Daoy (cell line): ENCODE measurements at regions not wholly inside any gene's neighbourhood (a gene's known extent, or its start where the extent isn't known, plus 50 kb on each side); places are given as distances from the start of the nearest gene placed in this dataset.

ENCODE experiments used
- DNase-seq: peaks from one replicate; pipeline ENCODE4 v3.0.0-alpha.2; 2015; ENCODE audit warnings: low read depth

- no peak for DNase-seq
Observed at GRCh38 chr10:128421371-128422160, 295.3 kb upstream of the MKI67 start.

GRCh38 chr10:128422190-128422589 is 296.0 kb upstream of the MKI67 start:
- no peak for DNase-seq

DNA sequence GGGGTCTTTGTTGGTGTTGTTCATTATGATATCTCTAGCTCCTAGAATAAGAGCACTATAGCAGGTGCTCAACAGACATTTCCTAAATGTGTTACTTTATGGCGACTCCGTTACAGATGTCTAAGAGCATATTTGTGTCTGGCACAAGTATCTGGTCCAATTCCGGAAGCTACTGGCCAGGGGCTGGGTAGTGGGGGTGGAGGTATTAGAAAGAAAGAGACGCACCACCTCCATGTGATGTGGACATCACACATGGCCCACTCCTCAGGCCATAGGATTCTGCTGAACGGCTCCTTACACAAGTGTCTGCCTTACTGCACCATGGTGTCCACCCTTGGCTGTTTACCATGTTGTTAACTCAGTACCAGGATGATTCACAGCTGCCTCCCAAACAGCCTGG is 296.8 kb upstream of the MKI67 start:
- no peak for DNase-seq

GRCh38 chr10:128429321-128429720 is 303.1 kb upstream of the MKI67 start:
- no peak for DNase-seq

DNA sequence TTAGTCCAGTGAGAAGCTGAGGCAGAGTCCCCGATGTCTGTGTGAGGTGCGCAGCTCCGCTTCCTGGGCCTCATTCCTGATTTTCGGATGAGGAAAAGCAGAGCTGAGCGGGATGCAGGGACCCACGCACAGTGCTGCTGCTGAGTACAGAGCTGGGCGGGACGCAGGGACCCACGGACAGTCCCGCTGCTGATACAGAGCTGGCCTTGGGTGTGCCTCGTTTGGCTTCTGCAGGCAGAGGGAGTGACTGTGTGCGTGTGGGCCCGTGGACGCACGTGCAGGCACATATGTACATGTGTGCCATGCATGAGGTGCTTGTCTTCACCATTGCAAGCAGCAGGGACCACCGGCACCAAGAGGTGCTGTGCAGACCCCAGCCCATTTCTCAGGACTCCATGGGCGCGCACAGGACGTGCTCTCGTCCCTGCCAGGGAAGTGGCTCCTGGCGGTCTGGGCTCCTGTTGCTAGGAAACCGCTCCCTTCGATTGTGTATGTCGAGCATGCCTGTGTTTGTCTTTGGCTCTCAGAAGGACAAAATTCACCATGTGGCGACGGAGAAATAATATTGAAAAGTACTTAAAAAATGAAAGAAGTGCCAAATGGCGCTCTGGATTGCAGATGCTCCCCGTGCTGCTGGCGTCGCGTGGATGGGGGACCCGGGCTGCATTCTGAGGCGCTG is 303.8 kb upstream of the MKI67 start:
- DNase-seq: no peak

- no peak for DNase-seq
Observed at GRCh38 chr10:128431083-128431482, 304.9 kb upstream of the MKI67 start.

- no peak for DNase-seq
Observed at GRCh38 chr10:128431506-128431905, 305.3 kb upstream of the MKI67 start.

DNA sequence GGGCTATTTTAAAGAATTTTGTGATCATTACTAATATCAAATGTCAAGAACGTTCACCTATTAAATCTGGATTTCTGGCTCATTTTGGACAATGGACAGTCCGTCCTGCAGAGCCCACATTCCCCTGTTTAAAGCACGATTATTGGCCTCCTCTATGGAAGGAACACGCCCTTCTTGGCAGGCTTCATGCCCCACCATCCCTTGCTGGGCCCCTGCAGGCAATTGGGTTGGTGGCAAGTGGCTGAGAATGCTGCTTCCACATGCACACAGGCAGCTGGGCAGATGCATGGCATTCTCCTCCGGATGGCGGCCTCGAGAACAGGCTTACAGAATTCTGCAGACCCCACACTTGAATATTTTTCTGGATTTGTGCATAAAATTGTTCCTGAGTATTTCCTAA is 305.8 kb upstream of the MKI67 start:
- DNase-seq: no peak

GRCh38 chr10:128432423-128432822 is 306.2 kb upstream of the MKI67 start:
- no peak for DNase-seq

GRCh38 chr10:128435811-128436210 is 309.6 kb upstream of the MKI67 start:
- no peak for DNase-seq

DNA sequence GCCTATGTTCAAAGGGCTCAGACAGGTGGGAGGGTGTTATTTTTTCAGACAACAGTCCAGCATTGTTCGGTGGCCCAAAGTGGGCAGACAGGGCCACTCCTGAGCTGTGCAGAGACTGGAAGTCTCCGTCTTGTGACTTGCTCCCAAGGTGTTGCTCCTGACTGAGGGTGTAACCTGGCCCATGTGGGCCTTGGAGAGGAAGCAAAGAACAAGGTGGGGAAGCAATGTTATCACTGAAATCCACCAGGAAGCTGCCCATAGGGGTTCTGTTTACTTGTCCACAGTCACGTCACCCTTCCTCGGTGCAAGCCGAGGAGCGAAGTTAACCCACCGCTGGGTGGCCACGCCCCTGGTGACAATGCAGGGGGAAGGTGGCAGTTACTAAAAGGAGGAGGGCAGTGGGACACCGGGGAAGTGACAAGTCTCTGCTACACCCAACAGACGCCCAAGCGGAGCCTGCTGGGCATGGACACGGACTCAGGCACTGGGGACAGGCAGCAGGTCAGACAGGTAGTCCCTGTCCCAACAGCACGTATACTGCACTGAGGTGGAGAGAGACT is 311.6 kb upstream of the MKI67 start:
- no peak for DNase-seq

- no peak for DNase-seq
Observed at GRCh38 chr10:128438417-128439063, 312.3 kb upstream of the MKI67 start.

GRCh38 chr10:128440513-128441160 is 314.4 kb upstream of the MKI67 start:
- no peak for DNase-seq

DNA sequence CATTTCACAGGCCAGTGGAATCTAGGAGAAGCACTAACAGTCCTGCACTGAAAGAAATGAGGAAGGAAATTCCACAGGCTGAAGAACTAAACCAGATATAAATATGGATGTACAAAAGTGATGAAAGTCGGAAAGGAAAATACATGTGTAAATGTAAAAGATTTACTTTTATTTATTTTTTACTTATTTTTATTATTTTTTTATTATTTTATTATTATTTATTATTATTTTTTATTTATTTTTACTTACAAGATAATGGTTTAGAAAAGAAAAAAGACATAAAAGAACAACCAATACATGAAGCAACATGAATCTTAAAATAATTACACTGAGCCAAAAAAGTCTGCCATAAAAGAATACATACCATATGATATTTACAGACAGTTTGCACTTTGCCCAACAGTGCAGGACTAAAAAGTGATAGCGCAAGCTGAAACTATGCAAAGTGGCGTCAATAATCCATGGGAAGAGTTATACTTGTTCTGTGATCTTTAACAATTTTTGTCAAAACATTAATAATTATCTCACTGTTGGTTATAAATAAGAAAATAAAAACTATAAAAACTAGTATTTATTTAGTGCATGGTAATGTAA is 317.8 kb upstream of the MKI67 start:
- DNase-seq: no peak

- DNase-seq: no peak
Observed at GRCh38 chr10:128448796-128449195, 322.6 kb upstream of the MKI67 start.

DNA sequence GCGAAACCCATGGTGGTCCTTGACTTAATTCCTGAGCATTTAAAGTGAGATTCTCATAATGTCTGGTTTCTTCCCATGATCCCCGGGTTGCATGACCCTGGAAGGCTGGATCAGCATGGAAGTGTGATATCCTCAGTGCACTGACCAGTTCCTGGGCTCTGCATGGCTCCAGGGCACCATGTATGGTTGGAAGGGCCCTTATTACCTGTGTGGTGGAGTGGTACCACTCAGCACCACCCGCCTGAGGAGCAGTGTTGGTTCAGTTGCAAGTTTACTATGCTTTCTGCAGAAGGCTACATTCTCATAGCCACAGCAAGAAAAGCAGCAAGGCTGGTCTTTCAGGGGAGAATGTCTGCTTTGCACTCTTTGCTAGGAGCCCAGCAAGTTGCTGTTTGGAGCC is 325.7 kb upstream of the MKI67 start:
- DNase-seq: no peak

DNA sequence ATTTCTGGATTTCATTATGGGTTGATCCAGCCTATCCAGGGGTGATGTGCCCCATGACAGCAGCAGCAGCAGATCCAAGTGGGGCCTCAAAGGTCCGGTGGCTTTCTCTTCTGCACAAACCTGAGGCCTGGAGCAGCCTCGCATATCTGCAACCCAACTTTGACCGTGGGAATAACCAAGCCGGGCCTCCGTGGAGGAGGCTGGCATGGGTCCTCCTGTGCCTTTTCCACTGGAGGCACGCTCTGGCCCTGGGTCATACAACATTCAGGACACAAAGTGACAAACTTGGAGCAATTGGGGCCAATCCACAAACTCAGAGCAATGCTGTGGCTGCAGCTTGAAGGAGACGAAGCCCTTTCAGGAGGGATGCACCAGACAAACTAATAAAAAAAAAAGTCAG is 330.0 kb upstream of the MKI67 start:
- no peak for DNase-seq

- no peak for DNase-seq
Observed at GRCh38 chr10:128457136-128457535, 330.9 kb upstream of the MKI67 start.

GRCh38 chr10:128461991-128462390 is 335.8 kb upstream of the MKI67 start:
- no peak for DNase-seq

- no peak for DNase-seq
Observed at GRCh38 chr10:128462844-128463243, 336.6 kb upstream of the MKI67 start.

- peak; percentile 54 for DNase-seq
Observed at GRCh38 chr10:128463991-128464760, 338.0 kb upstream of the MKI67 start.
